ENCODE measurements at regions not wholly inside any gene's neighbourhood (a gene's known extent, or its start where the extent isn't known, plus 50 kb on each side); places are given as distances from the start of the nearest gene placed in this dataset.

- TF ChIP-seq CTCF (IDR thresholded peaks at IDR 0.05) (no peak), POLR2A (IDR thresholded peaks at IDR 0.05) (no peak)
These were observed 86.4 kb upstream of the MYOCD start for GRCh38 chr17:12579288-12579687.
